Hematopoietic multipotent progenitor cell treated with erythropoietin and hydrocortisone succinate and interleukin-3 and kit ligand, for 8 days (in vitro differentiated cells): ENCODE measurements at regions not wholly inside any gene's neighbourhood (a gene's known extent, or its start where the extent isn't known, plus 50 kb on each side); places are given as distances from the start of the nearest gene placed in this dataset.
"Not testable (repeated sequence)": the region's sequence is repeated elsewhere in the genome, so short reads cannot be mapped to it uniquely, and the experiment has no call there.

Source experiments
- DNase-seq: peaks from one replicate; pipeline ENCODE4 v3.0.0-alpha.2; 2015

GRCh38 chr6:85802162-85802561, 159.5 kb upstream of the SYNCRIP start:
- DNase-seq = no peak

DNA sequence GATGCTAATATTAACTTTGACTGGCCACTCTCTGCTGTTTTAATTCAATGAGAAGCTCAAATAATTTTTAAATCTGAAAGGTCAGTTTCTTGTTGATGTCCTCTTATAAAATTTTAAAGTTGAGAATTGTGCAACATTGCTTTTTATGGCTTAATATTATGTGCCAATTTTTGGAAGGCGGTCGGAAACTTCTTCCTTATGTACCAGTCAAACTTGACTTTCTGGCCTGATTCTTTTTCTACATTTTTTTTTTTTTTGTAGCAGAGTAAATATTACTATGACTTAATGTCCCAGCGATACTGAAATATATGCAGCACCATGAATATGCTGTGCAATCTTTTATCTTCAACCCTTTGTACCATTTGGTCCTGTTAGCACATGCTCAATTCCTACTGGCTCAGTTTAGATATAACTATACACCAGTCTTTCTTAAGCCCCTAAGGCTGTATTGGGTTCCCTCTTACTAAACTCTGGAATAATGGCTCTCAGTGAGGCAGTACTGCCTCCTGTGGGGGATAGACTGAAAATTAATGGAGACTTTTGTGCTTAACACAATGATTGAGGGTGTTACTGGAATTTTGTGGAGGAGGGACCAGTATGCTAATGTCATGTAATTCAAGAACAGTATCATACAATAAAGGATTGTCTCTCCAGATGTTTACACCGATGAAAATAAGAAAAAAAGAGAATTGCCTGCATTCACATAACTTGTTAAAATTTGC, 156.4 kb upstream of the SYNCRIP start:
- no peak for DNase-seq

DNA sequence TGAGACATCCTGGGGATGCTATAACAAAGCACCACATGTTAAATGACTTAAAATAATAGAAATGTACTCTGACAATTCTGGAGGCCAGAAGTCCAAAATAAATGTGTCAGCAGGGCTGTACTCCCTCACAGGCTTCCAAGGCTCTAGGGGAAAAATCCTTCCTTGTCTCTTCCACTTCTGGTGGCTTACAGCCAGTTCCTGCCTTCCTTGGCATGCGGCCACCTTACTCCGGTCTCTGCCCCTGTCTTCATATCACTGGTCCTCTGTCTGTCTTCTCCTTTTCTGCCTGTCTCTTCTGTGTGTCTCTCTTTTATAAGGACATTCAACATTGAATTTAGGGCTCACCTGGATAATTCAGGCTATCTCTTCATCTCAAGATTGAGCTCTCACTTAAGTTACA, 155.3 kb upstream of the SYNCRIP start:
- DNase-seq = no peak

DNA sequence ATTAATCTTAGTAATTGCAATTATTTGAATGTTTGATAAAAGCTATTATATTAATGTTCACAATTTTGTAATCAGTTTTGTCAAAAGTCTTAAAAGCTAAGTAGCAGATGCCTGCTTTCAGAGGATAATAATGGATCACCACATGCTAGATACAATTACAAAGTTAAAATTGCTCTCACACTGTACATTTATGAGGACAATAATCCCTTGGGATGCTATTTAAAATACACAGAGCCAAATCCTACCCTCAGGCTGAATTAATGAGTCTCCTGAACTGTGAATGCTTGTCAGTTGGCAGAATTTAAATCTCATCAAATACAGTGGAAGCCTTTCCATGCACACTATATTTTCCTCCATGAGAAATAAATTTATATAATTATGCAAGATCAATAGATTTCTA, 153.3 kb upstream of the SYNCRIP start:
- DNase-seq = no peak

DNA sequence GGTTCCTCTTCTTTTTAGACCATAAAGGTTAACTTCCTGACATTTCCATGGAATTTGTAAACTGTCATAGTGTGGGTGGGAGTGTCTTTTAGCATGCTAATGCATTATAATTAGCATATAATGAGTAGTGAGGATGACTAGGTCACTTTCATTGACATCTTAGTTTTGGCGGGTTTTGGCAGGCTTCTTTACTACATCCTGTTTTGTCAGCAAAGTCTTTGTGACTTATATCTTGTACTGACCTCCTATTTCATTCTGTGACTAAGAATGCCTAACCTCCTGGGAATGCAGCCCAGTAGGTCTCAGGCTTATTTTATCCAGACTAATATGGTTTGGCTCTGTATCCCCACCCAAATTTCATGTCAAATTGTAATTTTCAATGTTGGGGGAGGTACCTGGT, 149.6 kb upstream of the SYNCRIP start:
- DNase-seq = no peak

GRCh38 chr6:85775883-85776282, 133.2 kb upstream of the SYNCRIP start:
- no peak for DNase-seq

GRCh38 chr6:85772641-85773040, 130.0 kb upstream of the SYNCRIP start:
- DNase-seq = no peak

- DNase-seq = no peak
Measured at GRCh38 chr6:85771925-85772430, 129.3 kb upstream of the SYNCRIP start.

- DNase-seq = no peak
Measured at GRCh38 chr6:85771455-85771854, 128.8 kb upstream of the SYNCRIP start.

DNA sequence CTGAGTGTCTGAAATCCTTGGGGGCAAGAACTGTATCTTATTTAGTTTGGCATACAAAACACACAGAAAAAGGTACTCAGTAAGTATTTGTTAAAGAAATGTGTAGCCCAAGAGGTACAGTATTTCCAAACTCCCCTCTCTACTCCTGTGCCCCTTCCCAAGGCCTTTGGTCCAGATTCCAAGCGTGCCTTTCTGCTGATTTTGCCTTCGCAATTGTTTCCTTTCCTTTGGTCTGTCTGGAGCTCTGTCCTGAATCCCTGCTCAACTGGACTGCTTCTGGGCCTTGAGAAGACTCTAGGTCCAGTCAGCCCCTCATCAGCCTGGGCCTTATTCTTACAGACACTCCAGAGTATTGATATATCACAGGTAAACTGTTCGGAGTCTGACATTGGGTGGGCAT, 122.2 kb upstream of the SYNCRIP start:
- DNase-seq = no peak

- peak; percentile 36 for DNase-seq
Measured at GRCh38 chr6:85756982-85757381, 114.3 kb upstream of the SYNCRIP start.

DNA sequence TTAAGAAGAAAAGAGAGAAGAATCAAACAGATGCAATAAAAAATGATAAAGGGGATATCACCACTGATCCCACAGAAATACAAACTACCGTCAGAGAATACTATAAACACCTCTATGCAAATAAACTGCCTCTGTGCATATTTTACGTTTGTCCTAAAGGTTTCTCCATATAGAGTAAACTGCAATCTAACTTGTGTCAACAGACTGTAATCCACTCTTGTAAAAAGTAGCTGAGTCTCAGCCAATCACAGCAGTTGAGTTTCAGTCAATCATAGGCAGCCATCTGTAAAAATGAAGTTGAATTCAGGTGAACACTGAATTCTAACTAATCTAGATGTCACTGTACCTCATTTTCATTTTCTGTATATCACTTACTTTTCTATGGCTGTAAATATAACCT, 112.2 kb upstream of the SYNCRIP start:
- no peak for DNase-seq

DNA sequence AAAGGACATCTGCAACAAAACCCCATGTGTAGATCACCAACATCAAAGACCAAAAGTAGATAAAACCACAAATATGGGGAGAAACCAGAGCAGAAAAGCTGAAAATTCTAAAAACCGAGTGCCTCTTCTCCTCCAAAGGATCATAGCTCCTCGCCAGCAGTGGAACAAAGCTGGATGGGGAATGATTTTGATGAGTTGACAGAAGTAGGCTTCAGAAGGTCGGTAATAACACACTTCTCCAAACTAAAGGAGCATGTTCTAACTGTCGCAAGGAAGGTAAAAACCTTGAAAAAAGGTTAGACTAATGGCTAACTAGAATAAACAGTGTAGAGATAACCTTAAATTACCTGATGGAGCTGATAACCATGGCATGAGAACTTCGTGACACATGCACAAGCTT, 109.9 kb upstream of the SYNCRIP start:
- no peak for DNase-seq

DNA sequence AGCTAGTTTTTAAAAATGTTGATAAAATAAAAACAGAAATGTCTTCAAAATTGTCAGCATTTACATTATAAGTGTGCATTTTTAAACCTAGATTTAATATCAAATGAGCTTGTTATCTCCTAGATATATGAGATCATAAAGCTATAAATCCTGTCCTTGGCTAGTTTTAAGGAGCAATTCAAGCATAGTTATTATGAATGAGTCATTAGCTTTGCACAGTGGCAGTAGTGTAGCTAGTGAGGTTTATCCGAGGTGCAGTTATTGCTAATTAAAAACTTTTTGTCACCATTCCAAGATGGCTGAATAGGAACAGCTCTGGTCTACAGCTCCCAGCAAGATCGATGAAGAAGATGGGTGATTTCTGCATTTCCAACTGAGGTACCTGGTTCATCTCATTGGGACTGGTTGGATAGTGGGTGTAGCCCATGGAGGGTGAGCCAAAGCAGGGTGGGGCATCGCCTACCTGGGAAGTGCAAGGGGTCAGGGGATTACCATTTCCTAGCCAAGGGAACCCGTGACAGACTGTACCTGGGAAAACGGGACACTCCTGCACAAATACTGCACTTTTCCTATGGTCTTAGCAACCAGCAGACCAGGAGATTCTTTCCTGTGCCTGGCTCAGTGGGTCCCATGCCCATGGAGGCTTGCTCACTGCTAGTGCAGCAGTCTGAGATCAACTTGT, 108.8 kb upstream of the SYNCRIP start:
- no peak for DNase-seq

- DNase-seq = not testable (repeated sequence)
Measured at GRCh38 chr6:85750146-85750545, 107.5 kb upstream of the SYNCRIP start.

DNA sequence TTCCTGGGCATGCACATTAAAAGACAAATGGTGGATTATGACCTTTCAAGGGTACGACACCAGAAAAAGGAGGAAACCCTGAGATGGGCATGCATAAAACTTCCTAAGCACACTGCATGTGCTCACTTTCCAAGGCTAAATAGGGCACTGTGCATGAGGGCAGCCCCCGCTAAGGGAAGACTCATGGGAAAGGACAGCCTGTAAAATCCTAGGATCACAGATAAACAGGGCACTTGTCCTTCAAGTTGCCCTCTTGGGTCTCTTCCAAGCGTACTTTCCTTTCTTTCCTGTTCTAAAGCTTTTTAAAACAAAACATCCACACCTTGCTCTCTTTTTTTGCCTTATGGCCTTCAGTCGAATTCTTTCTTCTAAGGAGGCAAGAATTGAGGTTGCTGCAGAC, 106.5 kb upstream of the SYNCRIP start:
- no peak for DNase-seq

DNA sequence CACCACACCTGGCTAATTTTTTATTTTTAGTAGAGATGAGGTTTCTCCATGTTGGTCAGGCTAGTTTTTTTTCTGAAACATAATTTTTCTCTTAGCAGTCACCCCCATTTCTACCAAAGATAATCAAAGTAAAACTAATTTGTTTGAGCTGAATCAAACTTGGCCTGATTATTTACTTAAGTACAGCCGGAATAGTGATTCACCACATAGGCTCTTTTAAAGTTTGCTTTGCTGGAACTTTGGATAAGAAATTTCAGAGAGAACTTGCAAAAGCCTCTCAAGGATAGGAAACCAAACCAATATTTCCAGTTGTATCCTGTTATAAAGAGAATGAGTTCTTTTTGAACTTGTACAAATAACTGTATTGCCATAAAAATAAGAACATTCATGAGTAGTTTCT, 105.0 kb upstream of the SYNCRIP start:
- no peak for DNase-seq

GRCh38 chr6:85747093-85747492, 104.4 kb upstream of the SYNCRIP start:
- no peak for DNase-seq

- DNase-seq = no peak
Measured at GRCh38 chr6:85744433-85744970, 101.8 kb upstream of the SYNCRIP start.

- no peak for DNase-seq
Measured at GRCh38 chr6:85726206-85726605, 83.5 kb upstream of the SYNCRIP start.

DNA sequence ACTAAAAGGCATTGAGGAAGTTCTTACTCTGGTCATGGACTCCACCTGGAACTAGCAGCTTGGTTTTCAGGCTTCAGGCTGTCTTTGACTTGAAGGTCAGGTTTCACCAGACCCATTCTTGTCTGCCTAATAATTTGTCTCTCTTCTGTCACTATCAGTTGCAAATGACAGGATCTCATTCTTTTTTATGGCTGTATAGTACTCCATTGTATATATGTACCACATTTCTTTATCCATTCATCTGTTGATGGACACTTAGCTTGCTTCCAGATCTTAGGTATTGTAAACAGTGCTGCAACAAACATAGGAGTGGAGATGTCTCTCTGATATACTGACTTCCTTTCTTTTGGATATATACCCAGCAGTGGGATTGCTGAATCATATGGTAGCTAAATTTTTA, 73.1 kb upstream of the SYNCRIP start:
- DNase-seq = no peak

GRCh38 chr6:85714893-85715530, 72.3 kb upstream of the SYNCRIP start:
- no peak for DNase-seq

DNA sequence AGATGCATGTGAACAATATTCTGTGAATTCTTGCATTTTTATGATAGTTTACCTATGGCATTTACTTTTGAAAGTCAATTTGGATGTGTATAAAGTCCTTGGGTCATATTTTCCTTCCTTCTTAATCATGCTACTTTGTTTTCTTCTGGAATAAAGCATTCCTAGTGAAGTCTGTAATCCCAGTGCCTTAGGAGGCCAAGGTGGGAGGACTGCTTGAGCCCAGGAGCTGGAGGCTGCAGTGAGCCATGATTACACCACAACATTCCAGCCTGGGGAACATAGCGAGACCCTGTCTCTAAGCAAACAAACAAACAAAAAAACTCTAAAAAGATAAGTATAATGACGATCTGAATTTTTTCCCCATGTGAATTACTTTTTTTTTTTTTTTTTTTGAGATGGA, 69.7 kb upstream of the SYNCRIP start:
- no peak for DNase-seq
